Esophagus squamous epithelium (tissue), 5 donors: ENCODE measurements at regions not wholly inside any gene's neighbourhood (a gene's known extent, or its start where the extent isn't known, plus 50 kb on each side); places are given as distances from the start of the nearest gene placed in this dataset.
"Not testable (repeated sequence)": the region's sequence is repeated elsewhere in the genome, so short reads cannot be mapped to it uniquely, and the experiment has no call there.

Experiments used
- DNase-seq: peaks from one replicate; lab custom pipeline; 2025; lab: John Stamatoyannopoulos, UW
- H3K27ac ChIP-seq, 4 donors: fragments of 200-600 bp; sonication (generic); one replicate each; pipeline ENCODE4 v1.5.1; 2016 to 2019; ENCODE audit warnings: mild to moderate bottlenecking in 1 of 4
- H3K27me3 ChIP-seq, 4 donors: fragments of 200-600 bp; sonication (generic); 1 replicate in 3 of 4; 2 replicates in 1 of 4; pipeline versions ENCODE4 v1.5.1 to v1.6.0; 2017 to 2021; ENCODE audit warnings: antibody characterized with exemption in 1 of 4
- H3K36me3 ChIP-seq, 3 donors: fragments of 200-600 bp; sonication (generic); one replicate each; pipeline ENCODE4 v1.5.1; 2016 to 2019
- H3K4me1 ChIP-seq, 3 donors: fragments of 200-600 bp; sonication (generic); one replicate each; pipeline ENCODE4 v1.5.1; 2017 to 2019
- H3K4me3 ChIP-seq, 4 donors: fragments of 200-600 bp; sonication (generic); 1 replicate in 3 of 4; 2 replicates in 1 of 4; pipeline ENCODE4 v1.5.1; 2016 to 2019; ENCODE audit warnings: mild to moderate bottlenecking in 2 of 4, moderate library complexity in 1 of 4
- H3K9me3 ChIP-seq, 3 donors: fragments of 200-600 bp; sonication (generic); one replicate each; pipeline ENCODE4 v1.5.1; 2016 to 2019
- CTCF ChIP-seq, 6 experiments: fragments of 450-650 bp in 4 of 6; fragments of 200-600 bp in 2 of 6; sonication (generic) in 2 of 6; IDR thresholded peaks; one replicate each; pipeline ENCODE4 v1.5.1; 2016 to 2019; ENCODE audit warnings: antibody characterized with exemption in 6 of 6, mild to moderate bottlenecking in 4 of 6, moderate library complexity in 4 of 6
- POLR2A ChIP-seq, 4 donors: fragments of 450-650 bp; IDR thresholded peaks; one replicate each; pipeline ENCODE4 v1.6.1; 2017; ENCODE audit warnings: antibody characterized with exemption in 4 of 4, mild to moderate bottlenecking in 4 of 4, moderate library complexity in 3 of 4
- WGBS, 2 donors: methylation state at CpG; one replicate each; pipeline ENCODE4 v1.1.5; 2018; 5-methylcytosine and 5-hydroxymethylcytosine counted together
- intact Hi-C: fragments of 100-400 bp; cut with DNase I; formaldehyde crosslinking; loops from one replicate; pipeline ENCODE4 v1.15.0; 2022
- small RNA-seq, 4 donors: library from RNA; depleted of rRNA; stranded (forward); fragments of <200 nt; gene quantifications; one replicate each; pipeline ENCODE3, GENCODE V24; 2016
- donor health status: DM: yes; HTN: yes; CAD: no.

DNA sequence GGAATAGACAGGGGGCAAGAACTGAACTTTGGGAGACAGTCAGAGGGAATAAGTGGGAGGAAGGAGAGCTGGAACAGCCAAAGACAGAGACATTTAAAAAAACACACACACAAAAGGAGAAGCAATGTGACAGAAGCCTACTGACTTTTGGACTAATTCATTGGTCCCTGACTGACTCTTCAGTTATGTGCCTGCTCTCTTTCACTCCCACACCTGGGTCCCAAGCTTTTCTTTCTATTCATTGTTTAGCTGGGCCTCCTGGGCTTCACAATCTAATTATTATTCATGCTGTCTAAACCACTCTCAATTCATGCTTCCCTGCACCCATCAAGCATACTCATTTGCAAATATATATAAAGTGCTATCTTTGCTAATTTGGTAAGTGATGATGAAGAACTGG, 139.2 kb upstream of the IRS4 start:
- H3K36me3 ChIP-seq, result no peaks in the 10 kb centered on the region
- H3K4me3 ChIP-seq, result no peak overlapping the region
- no peak overlapping the region for H3K27ac ChIP-seq
- no peaks in the 10 kb centered on the region for H3K27me3 ChIP-seq
- H3K9me3 ChIP-seq, result peaks cover 0 to 5% (median 0%) of the 10 kb centered on the region in 3 donors
- intact Hi-C loops, result no loop called here
- DNase-seq, result no peak
- no peaks in the 10 kb centered on the region for H3K4me1 ChIP-seq
- TF ChIP-seq CTCF (IDR thresholded peaks at IDR 0.05), result no peak
- TF ChIP-seq POLR2A (IDR thresholded peaks at IDR 0.05), result no peak

- H3K27ac ChIP-seq, DNase-seq, H3K4me1 ChIP-seq, H3K4me3 ChIP-seq, H3K9me3 ChIP-seq, H3K36me3 ChIP-seq, intact Hi-C loops, H3K27me3 ChIP-seq: not testable (repeated sequence)
- 71 to 74% methylated on average over 1 of the region's 1 CpG for WGBS, 2 donors
Observed at GRCh38 chrX:108843039-108843438, 106.7 kb upstream of the IRS4 start.

DNA sequence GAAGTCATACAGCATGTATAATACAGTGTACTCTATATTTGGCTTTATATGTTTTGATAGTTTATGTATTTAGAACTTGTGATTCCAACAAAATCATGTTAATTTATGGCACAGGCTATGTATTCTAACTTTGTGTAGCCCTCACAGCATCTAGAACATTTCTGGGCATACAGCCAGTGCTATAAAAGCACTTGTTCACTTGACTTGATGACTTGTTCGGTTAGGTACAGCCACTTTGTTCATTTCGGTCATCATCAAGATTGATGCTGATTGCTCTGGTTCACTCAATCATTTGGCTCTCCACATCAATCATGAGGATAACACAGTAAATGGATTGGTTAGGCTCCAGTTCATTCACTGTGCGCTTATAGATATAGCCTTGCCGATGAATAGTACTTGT, 97.6 kb upstream of the IRS4 start:
- no peaks in the 10 kb centered on the region for H3K4me1 ChIP-seq
- intact Hi-C loops, result no loop called here
- H3K4me3 ChIP-seq, result no peak overlapping the region
- WGBS, 2 donors, result 78 to 81% methylated on average over 4 of the region's 4 CpGs
- no peak for TF ChIP-seq POLR2A (IDR thresholded peaks at IDR 0.05)
- no peak for TF ChIP-seq CTCF (IDR thresholded peaks at IDR 0.05)
- no peaks in the 10 kb centered on the region for H3K9me3 ChIP-seq
- no peak overlapping the region for H3K27ac ChIP-seq
- H3K27me3 ChIP-seq, result no peaks in the 10 kb centered on the region
- no peaks in the 10 kb centered on the region for H3K36me3 ChIP-seq
- DNase-seq, result no peak

DNA sequence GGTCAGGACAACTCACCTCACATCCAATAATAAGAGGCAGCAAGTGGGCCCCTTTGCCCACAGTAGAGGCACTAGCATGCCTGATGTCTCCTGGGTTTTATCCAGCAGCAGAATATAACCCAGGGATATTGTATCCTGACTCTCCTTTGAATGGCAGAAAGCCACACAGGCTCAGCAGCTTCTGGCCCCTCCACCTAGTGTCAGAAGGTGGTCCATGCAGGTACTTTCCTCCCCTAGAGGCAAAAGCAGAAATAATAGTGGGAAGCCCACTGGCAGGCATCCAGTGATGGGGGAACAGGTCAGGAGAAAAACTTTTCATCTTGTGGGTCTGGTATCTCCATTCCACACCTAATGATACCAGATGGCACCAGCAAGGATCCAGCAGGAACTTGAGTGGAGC, 75.5 kb upstream of the IRS4 start:
- Histone ChIP-seq H3K27me3 (no peaks in the 10 kb centered on the region), H3K4me1 (no peaks in the 10 kb centered on the region), H3K36me3 (no peaks in the 10 kb centered on the region), H3K27ac (no peak overlapping the region), H3K9me3 (peaks cover 0 to 3% (median 0%) of the 10 kb centered on the region in 3 donors), H3K4me3 (no peak overlapping the region)
- DNase-seq, result no peak
- intact Hi-C loops, result no loop called here
- TF ChIP-seq CTCF (IDR thresholded peaks at IDR 0.05) (no peak), POLR2A (IDR thresholded peaks at IDR 0.05) (no peak)

GRCh38 chrX:108795240-108795639, 58.9 kb upstream of the IRS4 start:
- intact Hi-C loops, result no loop called here
- Histone ChIP-seq H3K36me3 (no peaks in the 10 kb centered on the region), H3K4me3 (no peak overlapping the region), H3K27ac (no peak overlapping the region), H3K9me3 (no peaks in the 10 kb centered on the region), H3K4me1 (no peaks in the 10 kb centered on the region), H3K27me3 (no peaks in the 10 kb centered on the region)
- DNase-seq, result no peak
- WGBS, 2 donors, result 70 to 80% methylated on average over 3 of the region's 3 CpGs
- TF ChIP-seq POLR2A (IDR thresholded peaks at IDR 0.05), result no peak

Small RNA genes lying in the stretch of these regions (small RNA-seq; reads per million reads assigned to genes)
- gene MIR6087 (1.5 to 41.6 (median 1.6) reads per million in 4 donors), gene RNU6-309P (0 reads per million in 4 donors)
